ENCODE measurements at regions not wholly inside any gene's neighbourhood (a gene's known extent, or its start where the extent isn't known, plus 50 kb on each side); places are given as distances from the start of the nearest gene placed in this dataset.

DNA sequence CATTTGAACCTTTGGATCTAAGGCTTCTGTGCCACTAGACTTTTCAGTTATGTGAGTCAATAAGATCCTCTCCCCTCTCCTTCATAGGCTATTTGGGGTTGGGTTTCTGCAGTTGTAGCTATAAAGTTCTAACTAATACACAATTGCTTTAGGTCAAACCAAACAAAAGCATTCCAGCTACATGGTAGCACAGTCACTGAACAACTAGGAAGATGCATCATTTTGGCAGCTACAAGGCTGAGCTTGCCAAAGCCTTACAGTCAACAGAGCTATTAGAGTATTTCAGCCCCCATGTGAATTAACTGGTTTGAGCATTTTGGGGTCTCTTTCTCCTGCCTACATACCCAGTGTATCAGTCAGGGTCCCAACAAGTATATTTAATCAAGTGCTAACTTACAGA lies 234.6 kb downstream of the ZNF608 start:
- CTCF ChIA-PET = no interaction called here
- Mint-ChIP-seq H3K27ac (no peak overlapping the region), H3K9me3 (ENCODE audit: insufficient read depth) (no peaks in the 10 kb centered on the region), H3K4me1 (peaks cover 4% of the 10 kb centered on the region), H3K27me3 (no peaks in the 10 kb centered on the region), H3K4me3 (no peak overlapping the region)
- H3K9me3 ChIP-seq (ENCODE audit: control extremely low read depth in 1 of 3, control insufficient read depth in 2 of 3, insufficient read depth in 1 of 3, low read length in 2 of 3) = no peaks in the 10 kb centered on the region
- H4K20me1 ChIP-seq (ENCODE audit: control insufficient read depth, insufficient read depth, low read length, poor library complexity, severe bottlenecking) = no peaks in the 10 kb centered on the region
- H3K27ac ChIP-seq (ENCODE audit: low read length in 2 of 2) = no peak overlapping the region
- H3K4me2 ChIP-seq (replicated peaks; ENCODE audit: low read depth, low read length, poor library complexity, severe bottlenecking) = no peak overlapping the region
- no peak for ATAC-seq (ENCODE audit: low read depth)
- intact Hi-C loops (cut with micrococcal nuclease) = no loop called here
- no peaks in the 10 kb centered on the region for H3K79me2 ChIP-seq (ENCODE audit: control insufficient read depth, insufficient read depth, low read length)
- no peak overlapping the region for H3K9ac ChIP-seq (ENCODE audit: low read length)
- no peaks in the 10 kb centered on the region for H3K36me3 ChIP-seq (replicated peaks in 1 of 2; ENCODE audit: control extremely low read depth in 1 of 2, control insufficient read depth in 1 of 2, extremely low read depth in 1 of 2, insufficient read depth in 2 of 2, low read length in 1 of 2)
- H2AFZ ChIP-seq (ENCODE audit: insufficient read depth, low read depth, low read length, poor library complexity, severe bottlenecking) = no peak overlapping the region
- H3K27me3 ChIP-seq (replicated peaks in 1 of 4; ENCODE audit: control extremely low read depth in 1 of 4, control insufficient read depth in 3 of 4, insufficient read depth in 4 of 4, low read length in 3 of 4) = no peaks in the 10 kb centered on the region
- H3K4me3 ChIP-seq (ENCODE audit: control extremely low read depth in 1 of 5, extremely low read depth in 1 of 5, insufficient read depth in 1 of 5, low read depth in 2 of 5, low read length in 4 of 5) = no peak overlapping the region
- POLR2A ChIA-PET = no interaction called here
- no peaks in the 10 kb centered on the region for H3K4me1 ChIP-seq (ENCODE audit: control insufficient read depth in 2 of 2, insufficient read depth in 2 of 2, low read length in 2 of 2)
- DNase-seq = no peak
- TF ChIP-seq EZH2 (IDR thresholded peaks at IDR 0.05; ENCODE audit: borderline replicate concordance, insufficient read depth, low read depth, low read length, poor library complexity, severe bottlenecking) = no peak
- TF ChIP-seq, protein P1, sequence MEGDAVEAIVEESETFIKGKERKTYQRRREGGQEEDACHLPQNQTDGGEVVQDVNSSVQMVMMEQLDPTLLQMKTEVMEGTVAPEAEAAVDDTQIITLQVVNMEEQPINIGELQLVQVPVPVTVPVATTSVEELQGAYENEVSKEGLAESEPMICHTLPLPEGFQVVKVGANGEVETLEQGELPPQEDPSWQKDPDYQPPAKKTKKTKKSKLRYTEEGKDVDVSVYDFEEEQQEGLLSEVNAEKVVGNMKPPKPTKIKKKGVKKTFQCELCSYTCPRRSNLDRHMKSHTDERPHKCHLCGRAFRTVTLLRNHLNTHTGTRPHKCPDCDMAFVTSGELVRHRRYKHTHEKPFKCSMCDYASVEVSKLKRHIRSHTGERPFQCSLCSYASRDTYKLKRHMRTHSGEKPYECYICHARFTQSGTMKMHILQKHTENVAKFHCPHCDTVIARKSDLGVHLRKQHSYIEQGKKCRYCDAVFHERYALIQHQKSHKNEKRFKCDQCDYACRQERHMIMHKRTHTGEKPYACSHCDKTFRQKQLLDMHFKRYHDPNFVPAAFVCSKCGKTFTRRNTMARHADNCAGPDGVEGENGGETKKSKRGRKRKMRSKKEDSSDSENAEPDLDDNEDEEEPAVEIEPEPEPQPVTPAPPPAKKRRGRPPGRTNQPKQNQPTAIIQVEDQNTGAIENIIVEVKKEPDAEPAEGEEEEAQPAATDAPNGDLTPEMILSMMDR (IDR thresholded peaks at IDR 0.05) = no peak

DNA sequence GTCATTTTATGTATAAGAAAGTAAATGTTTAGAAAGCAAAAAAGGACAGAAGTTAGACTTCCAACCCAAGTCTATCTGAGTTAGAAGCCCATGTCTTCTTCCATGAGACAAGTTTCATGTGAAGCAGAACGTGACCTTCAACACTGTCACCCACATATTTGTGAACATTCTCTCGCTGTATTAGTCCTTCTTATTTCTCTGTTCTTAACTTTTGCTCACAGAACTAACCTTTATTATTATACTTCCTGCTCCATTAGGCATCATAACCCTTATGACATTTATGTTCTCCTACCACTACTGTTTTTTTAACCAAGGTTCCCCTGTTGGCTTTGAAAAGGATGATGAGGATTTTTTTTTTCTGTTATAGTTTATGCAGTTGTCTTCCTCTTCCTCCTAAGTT lies 238.8 kb downstream of the ZNF608 start:
- DNase-seq (no peak), ATAC-seq (ENCODE audit: low read depth) (no peak)
- Histone ChIP-seq H3K4me2 (replicated peaks; ENCODE audit: low read depth, low read length, poor library complexity, severe bottlenecking) (no peak overlapping the region), H3K4me3 (ENCODE audit: control extremely low read depth in 1 of 5, extremely low read depth in 1 of 5, insufficient read depth in 1 of 5, low read depth in 2 of 5, low read length in 4 of 5) (no peak overlapping the region), H2AFZ (ENCODE audit: insufficient read depth, low read depth, low read length, poor library complexity, severe bottlenecking) (no peak overlapping the region), H3K4me1 (ENCODE audit: control insufficient read depth in 2 of 2, insufficient read depth in 2 of 2, low read length in 2 of 2) (peaks cover 3 to 9% of the 10 kb centered on the region in 2 donors), H3K36me3 (replicated peaks in 1 of 2; ENCODE audit: control extremely low read depth in 1 of 2, control insufficient read depth in 1 of 2, extremely low read depth in 1 of 2, insufficient read depth in 2 of 2, low read length in 1 of 2) (no peaks in the 10 kb centered on the region), H3K9ac (ENCODE audit: low read length) (no peak overlapping the region), H3K9me3 (ENCODE audit: control extremely low read depth in 1 of 3, control insufficient read depth in 2 of 3, insufficient read depth in 1 of 3, low read length in 2 of 3) (no peaks in the 10 kb centered on the region), H4K20me1 (ENCODE audit: control insufficient read depth, insufficient read depth, low read length, poor library complexity, severe bottlenecking) (no peaks in the 10 kb centered on the region), H3K27me3 (replicated peaks in 1 of 4; ENCODE audit: control extremely low read depth in 1 of 4, control insufficient read depth in 3 of 4, insufficient read depth in 4 of 4, low read length in 3 of 4) (no peaks in the 10 kb centered on the region), H3K79me2 (ENCODE audit: control insufficient read depth, insufficient read depth, low read length) (no peaks in the 10 kb centered on the region), H3K27ac (ENCODE audit: low read length in 2 of 2) (no peak overlapping the region)
- Mint-ChIP-seq H3K9me3 (ENCODE audit: insufficient read depth) (no peaks in the 10 kb centered on the region), H3K27ac (no peak overlapping the region), H3K4me1 (peaks cover 11% of the 10 kb centered on the region), H3K4me3 (no peak overlapping the region), H3K27me3 (no peaks in the 10 kb centered on the region)
- ChIA-PET POLR2A (no interaction called here), CTCF (no interaction called here)
- 100% methylated on average over 2 of the region's 2 CpGs for WGBS (ENCODE audit: insufficient coverage)
- intact Hi-C loops (cut with micrococcal nuclease) = no loop called here
- TF ChIP-seq EZH2 (IDR thresholded peaks at IDR 0.05; ENCODE audit: borderline replicate concordance, insufficient read depth, low read depth, low read length, poor library complexity, severe bottlenecking) = no peak
- TF ChIP-seq, protein P1 (IDR thresholded peaks at IDR 0.05) = no peak
